Inflammatory macrophage treated with lipopolysaccharide for 1 hour (primary cell): ENCODE measurements at regions not wholly inside any gene's neighbourhood (a gene's known extent, or its start where the extent isn't known, plus 50 kb on each side); places are given as distances from the start of the nearest gene placed in this dataset.
"Not testable (repeated sequence)": the region's sequence is repeated elsewhere in the genome, so short reads cannot be mapped to it uniquely, and the experiment has no call there.

Experiments
- DNase-seq, 2 donors: peaks; one replicate each; pipeline ENCODE4 v3.0.0-alpha.2; 2020 to 2022

GRCh38 chr6:67717281-67717680, 917.8 kb upstream of the ADGRB3 start:
- DNase-seq = no peak

GRCh38 chr6:67706388-67706787, 928.7 kb upstream of the ADGRB3 start:
- DNase-seq = no peak

GRCh38 chr6:67698534-67698933, 936.5 kb upstream of the ADGRB3 start:
- no peak for DNase-seq

GRCh38 chr6:67694127-67694526, 941.0 kb upstream of the ADGRB3 start:
- no peak for DNase-seq

GRCh38 chr6:67689329-67689728, 945.8 kb upstream of the ADGRB3 start:
- no peak for DNase-seq

GRCh38 chr6:67687396-67687795, 947.7 kb upstream of the ADGRB3 start:
- no peak for DNase-seq

- not testable (repeated sequence) for DNase-seq
These were observed 948.9 kb upstream of the ADGRB3 start for GRCh38 chr6:67686225-67686624.

GRCh38 chr6:67683960-67684359, 951.1 kb upstream of the ADGRB3 start:
- no peak for DNase-seq

GRCh38 chr6:67680297-67680932, 954.7 kb upstream of the ADGRB3 start:
- DNase-seq = no peak

- DNase-seq = no peak
These were observed 955.4 kb upstream of the ADGRB3 start for GRCh38 chr6:67679566-67680296.

GRCh38 chr6:67676892-67677291, 958.2 kb upstream of the ADGRB3 start:
- DNase-seq = no peak

GRCh38 chr6:67667637-67668422, 967.3 kb upstream of the ADGRB3 start:
- DNase-seq = no peak

GRCh38 chr6:67666177-67666964, 968.7 kb upstream of the ADGRB3 start:
- no peak for DNase-seq

- no peak for DNase-seq
These were observed 970.1 kb upstream of the ADGRB3 start for GRCh38 chr6:67664942-67665341.

- DNase-seq = no peak
These were observed 971.8 kb upstream of the ADGRB3 start for GRCh38 chr6:67663105-67663895.

- no peak for DNase-seq
These were observed 981.5 kb upstream of the ADGRB3 start for GRCh38 chr6:67653561-67653960.

- no peak for DNase-seq
These were observed 988.5 kb upstream of the ADGRB3 start for GRCh38 chr6:67646550-67646949.

- DNase-seq = no peak
These were observed 991.8 kb upstream of the ADGRB3 start for GRCh38 chr6:67643281-67643680.

GRCh38 chr6:67642582-67642981, 992.5 kb upstream of the ADGRB3 start:
- no peak for DNase-seq

- no peak for DNase-seq
These were observed 994.6 kb upstream of the ADGRB3 start for GRCh38 chr6:67640484-67640883.

GRCh38 chr6:67639161-67639560, 995.9 kb upstream of the ADGRB3 start:
- DNase-seq = no peak

- no peak for DNase-seq
These were observed 1000.9 kb upstream of the ADGRB3 start for GRCh38 chr6:67634199-67634598.
